ENCODE measurements at regions not wholly inside any gene's neighbourhood (a gene's known extent, or its start where the extent isn't known, plus 50 kb on each side); places are given as distances from the start of the nearest gene placed in this dataset.
"Not testable (repeated sequence)": the region's sequence is repeated elsewhere in the genome, so short reads cannot be mapped to it uniquely, and the experiment has no call there.

DNA sequence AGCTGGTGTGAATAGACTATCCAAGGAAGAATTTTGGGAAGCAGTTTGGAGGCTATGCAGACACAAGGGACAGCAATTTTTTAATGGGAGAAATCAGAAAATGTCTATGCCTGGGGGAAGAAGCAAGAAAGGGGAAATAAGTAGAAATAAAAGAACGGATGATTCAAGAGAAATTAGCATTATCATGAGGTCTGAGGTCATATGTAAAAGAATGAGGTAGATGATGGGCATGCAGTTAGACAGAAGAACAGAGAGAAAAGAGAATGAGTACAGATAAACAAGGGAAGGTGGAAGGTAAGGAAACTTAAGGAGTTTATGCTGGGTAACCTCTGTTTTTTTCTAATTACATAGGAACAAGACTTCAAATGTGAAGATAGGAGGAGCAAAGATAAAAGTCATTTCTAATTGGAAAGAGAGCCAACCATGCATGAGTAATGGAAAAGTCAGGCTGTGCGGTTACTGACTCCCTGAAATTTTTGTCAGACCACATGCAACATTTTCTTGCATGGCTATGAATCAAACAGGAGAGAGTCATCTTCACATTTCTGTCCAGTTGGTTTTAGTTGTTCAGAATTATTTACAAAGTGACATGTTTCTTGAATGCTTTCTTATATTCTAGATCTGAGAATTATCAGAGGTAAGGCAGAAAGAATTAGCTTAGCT lies 101.0 kb upstream of the PIK3R1 start:
- DNase-seq, result no peak

DNA sequence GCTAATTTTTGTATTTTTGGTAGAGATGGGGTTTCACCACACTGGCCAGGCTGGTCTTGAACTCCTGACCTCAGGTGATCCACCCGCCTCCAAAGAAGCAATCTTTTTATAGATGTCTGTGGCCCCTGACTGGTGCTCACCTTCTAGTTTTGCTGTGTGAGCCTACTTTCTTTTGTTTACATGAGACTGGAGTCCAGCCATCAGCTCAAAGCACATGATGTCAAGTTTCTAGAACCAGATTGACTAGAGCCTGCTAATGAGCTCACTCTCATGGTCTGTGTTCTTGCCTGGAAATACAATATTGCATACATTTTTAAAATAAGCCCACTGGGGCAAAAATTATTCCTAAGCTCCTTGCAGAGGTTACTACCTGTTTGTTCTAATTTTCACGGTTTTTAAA lies 102.9 kb upstream of the PIK3R1 start:
- no peak for DNase-seq

GRCh38 chr5:68110894-68111293 lies 104.7 kb upstream of the PIK3R1 start:
- no peak for DNase-seq

DNA sequence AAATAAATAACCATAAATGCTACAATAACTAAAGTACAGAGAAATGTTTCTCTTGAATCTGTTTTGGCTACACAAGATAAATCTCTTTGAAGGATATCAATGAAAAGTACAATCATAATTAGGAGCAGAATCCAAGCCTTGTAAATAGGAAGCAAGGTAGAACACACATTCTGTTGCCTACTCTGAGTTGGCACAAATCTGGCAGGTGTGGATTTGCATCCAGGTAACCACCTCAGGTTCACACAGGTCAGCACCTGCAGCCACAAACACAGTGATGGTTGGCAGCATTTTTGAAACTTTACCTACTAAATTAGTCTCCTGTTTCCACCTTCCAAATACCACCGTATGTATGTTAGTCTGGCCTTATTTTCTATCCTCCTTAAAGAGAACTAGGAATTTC lies 105.3 kb upstream of the PIK3R1 start:
- DNase-seq, result peak in 2 of 3 experiments; percentile 3 to 36

GRCh38 chr5:68104217-68104616 lies 111.3 kb upstream of the PIK3R1 start:
- not testable (repeated sequence) for DNase-seq

- DNase-seq, result not testable (repeated sequence)
These were observed 112.3 kb upstream of the PIK3R1 start for GRCh38 chr5:68103297-68103696.

DNA sequence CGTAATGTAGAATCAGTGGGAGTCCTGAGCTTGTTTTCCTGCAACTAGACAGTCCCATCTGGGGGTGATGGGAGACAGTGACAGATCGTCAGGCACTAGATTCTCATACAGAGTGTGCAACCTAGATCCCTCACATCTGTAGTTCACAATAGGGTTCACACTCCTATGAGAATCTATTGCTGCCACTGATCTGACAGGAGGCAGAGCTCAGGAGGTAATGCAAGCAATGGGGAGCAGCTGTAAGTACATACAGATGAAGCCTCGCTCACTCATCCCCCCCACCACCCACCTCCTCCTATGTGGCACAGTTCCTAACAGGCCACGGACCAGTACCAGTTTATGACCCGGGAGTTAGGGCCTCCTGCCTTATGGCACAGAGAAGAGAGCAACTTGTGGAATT lies 116.2 kb upstream of the PIK3R1 start:
- no peak for DNase-seq

GRCh38 chr5:68093455-68094159 lies 121.9 kb upstream of the PIK3R1 start:
- no peak for DNase-seq

DNA sequence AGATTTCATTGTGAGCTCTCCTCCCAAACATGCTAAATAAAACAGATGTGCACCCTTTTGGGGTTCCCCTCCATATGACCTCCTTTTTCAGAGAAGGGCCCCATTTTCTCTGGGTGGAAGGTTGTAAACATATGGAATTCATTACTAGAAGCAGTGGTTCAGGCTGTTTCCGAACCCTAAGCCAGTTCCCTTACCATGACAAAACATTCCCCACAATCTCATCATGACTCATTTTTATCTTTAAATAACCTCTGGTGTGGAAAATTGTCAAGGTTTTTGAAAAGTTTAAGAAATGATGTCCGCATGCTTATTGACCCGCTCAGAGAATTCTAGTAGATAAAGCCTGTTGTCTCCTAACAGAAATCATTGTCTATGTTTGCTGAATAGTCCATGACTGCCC lies 127.3 kb upstream of the PIK3R1 start:
- DNase-seq, result no peak

DNA sequence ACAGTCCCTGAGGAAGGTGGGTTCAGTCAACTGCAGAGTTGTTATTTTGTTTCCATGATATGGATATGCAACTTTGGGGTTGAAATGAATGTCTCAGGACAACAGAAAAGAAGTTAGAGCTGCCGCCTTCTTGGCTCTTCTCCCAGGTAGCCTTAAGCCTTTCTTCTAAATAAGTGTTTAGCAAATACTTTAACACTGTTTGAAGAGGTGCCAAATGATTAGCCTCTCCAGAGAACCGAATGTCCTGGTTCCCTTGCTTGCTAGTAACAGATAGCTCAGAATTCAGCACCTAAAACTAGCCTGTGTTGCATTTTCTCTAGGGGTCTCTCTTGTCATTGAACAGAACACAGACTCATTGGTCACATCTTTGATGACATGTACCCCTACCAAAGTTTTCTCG lies 127.7 kb upstream of the PIK3R1 start:
- no peak for DNase-seq

GRCh38 chr5:68086857-68087256 lies 128.7 kb upstream of the PIK3R1 start:
- DNase-seq, result no peak

GRCh38 chr5:68086439-68086838 lies 129.1 kb upstream of the PIK3R1 start:
- no peak for DNase-seq

DNA sequence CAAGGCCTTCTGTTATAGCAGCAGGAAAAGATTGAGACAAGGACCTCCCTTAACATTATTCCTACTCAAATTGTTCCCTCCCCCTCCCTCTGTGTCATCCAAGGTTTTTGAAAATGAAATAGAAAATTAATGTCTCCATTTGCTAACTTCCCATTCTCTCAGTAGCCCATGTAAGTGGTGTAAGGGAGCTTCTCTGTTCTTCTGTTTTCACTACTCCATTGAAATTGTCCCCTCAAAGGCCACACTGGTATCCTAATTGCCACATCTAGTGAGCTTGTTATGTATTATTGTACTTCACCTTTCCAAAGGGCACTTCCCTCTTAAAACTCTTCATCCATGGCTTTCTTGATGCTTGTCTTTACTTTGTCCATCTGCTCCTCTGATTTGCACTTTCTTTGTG lies 131.2 kb upstream of the PIK3R1 start:
- no peak for DNase-seq

GRCh38 chr5:68080282-68081050 lies 135.1 kb upstream of the PIK3R1 start:
- no peak for DNase-seq

DNA sequence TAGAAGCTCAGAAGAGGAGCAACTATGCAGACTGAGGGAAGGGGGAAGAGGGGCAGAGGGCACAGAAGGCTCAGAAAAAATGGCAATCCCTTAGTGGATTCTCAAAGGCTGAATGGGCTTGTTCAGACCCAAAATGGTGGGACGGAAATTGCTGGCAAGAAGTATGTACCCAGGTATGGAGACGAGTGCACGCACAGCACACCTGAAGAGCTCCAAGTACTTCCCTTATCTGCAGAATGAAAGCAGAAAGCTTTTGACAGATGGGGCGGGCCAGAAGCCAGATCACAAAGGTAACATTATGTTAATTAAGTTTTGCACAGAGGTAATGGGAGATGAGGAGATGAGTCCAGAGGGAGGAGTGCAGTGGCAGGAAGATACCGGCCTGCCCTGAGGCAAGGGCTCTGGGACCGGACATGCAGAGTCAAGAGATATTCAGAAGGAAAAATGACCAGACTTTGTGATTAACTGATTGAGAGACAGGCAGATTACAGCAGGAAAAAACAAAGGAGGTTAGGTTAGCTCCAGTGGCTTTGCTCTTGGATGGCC lies 138.1 kb upstream of the PIK3R1 start:
- DNase-seq, result no peak

- peak in 2 of 3 experiments; percentile 26 to 71 for DNase-seq
These were observed 140.9 kb upstream of the PIK3R1 start for GRCh38 chr5:68074633-68075032.

DNA sequence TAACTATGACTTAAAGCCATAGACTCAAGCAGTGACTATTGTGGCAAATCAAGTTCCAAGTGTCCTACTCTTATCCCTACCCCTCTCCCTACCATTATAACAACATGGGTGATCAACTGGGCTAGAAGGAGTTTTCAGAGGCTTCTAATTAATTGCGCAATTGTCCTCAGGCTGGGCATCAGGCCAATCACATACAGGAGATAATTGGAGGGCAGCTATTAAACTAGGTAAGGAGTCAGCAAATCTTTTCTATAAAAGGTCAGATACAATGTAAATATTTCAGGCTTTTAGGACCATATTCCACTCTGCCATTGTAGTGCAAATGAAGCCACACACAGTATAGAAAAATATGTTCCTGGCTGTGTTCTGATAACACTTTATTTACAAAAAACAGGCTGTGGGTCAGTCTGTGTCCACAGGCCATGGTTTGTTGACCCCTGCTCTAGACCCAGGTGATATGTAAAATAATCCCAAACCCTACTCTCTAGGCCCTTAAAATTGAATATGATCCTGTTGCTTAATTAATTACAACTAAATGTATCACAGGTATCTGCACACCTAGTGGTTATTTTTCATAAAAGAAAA lies 141.4 kb upstream of the PIK3R1 start:
- DNase-seq, result peak in 2 of 3 experiments; percentile 62 to 91

DNA sequence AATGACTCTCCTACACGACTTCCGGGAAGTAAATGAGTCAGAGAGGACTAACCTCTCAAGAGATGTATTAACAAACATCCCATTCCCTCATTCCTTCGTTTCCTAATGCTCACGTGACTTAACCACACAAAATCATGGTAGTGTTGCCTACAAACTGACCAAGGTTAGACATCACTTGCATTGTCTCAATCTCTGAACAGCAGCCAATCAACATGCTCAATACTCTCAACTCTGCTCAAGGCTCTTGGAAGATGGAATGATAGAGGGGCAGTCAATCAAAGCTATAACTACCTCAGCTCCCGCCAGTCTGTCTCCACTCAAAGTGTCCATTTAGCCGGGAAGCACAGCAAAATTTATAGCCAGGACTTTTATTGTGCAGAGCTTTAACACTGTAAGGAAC lies 143.8 kb upstream of the PIK3R1 start:
- peak in 2 of 3 experiments; percentile 10 to 14 for DNase-seq

DNA sequence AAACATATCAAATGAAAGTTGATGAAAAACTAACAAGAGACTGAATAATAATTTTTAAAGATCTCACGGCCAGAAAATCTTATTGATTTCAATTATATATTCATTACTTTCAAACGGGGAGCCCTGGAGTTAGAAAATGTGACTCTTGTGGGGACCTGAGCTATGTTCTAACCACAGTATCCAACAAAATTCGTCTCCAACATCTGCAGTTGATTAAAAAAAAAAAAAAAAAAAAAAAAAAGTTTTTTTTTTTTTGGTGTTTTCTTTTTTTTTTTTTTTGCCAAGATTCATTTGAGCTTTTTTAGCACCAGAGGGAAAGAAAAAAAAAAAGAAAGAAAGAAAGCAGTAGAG lies 144.3 kb upstream of the PIK3R1 start:
- DNase-seq, result no peak

- peak in 1 of 3 experiments; percentile 7 for DNase-seq
These were observed 144.8 kb upstream of the PIK3R1 start for GRCh38 chr5:68070591-68071281.

GRCh38 chr5:68067976-68068603 lies 147.5 kb upstream of the PIK3R1 start:
- DNase-seq, result no peak

GRCh38 chr5:68067291-68067690 lies 148.3 kb upstream of the PIK3R1 start:
- no peak for DNase-seq
